ENCODE measurements at regions not wholly inside any gene's neighbourhood (a gene's known extent, or its start where the extent isn't known, plus 50 kb on each side); places are given as distances from the start of the nearest gene placed in this dataset.
"Not testable (repeated sequence)": the region's sequence is repeated elsewhere in the genome, so short reads cannot be mapped to it uniquely, and the experiment has no call there.

GRCh38 chr6:112665114-112665513 is 318.0 kb downstream of the RFPL4B start:
- DNase-seq: no peak

- no peak for DNase-seq
Measured at GRCh38 chr6:112665815-112666214, 318.7 kb downstream of the RFPL4B start.

GRCh38 chr6:112667427-112667826 is 320.3 kb downstream of the RFPL4B start:
- DNase-seq: no peak

GRCh38 chr6:112680091-112680490 is 333.0 kb downstream of the RFPL4B start:
- DNase-seq: no peak

GRCh38 chr6:112682071-112682470 is 334.9 kb downstream of the RFPL4B start:
- DNase-seq: no peak

- DNase-seq: no peak
Measured at GRCh38 chr6:112683106-112683505, 336.0 kb downstream of the RFPL4B start.

GRCh38 chr6:112683926-112684325 is 336.8 kb downstream of the RFPL4B start:
- DNase-seq: peak; percentile 81

- DNase-seq: not testable (repeated sequence)
Measured at GRCh38 chr6:112685521-112686220, 338.5 kb downstream of the RFPL4B start.

- not testable (repeated sequence) for DNase-seq
Measured at GRCh38 chr6:112688487-112689165, 341.5 kb downstream of the RFPL4B start.

- DNase-seq: not testable (repeated sequence)
Measured at GRCh38 chr6:112689183-112689858, 342.2 kb downstream of the RFPL4B start.

GRCh38 chr6:112690497-112691202 is 343.5 kb downstream of the RFPL4B start:
- DNase-seq: no peak

GRCh38 chr6:112691289-112691688 is 344.2 kb downstream of the RFPL4B start:
- peak; percentile 79 for DNase-seq

GRCh38 chr6:112695001-112695400 is 347.9 kb downstream of the RFPL4B start:
- no peak for DNase-seq

- no peak for DNase-seq
Measured at GRCh38 chr6:112697265-112697664, 350.1 kb downstream of the RFPL4B start.

- peak; percentile 75 for DNase-seq
Measured at GRCh38 chr6:112701201-112701600, 354.1 kb downstream of the RFPL4B start.

GRCh38 chr6:112710710-112711109 is 363.6 kb downstream of the RFPL4B start:
- no peak for DNase-seq

- no peak for DNase-seq
Measured at GRCh38 chr6:112713402-112713801, 366.3 kb downstream of the RFPL4B start.

- DNase-seq: no peak
Measured at GRCh38 chr6:112717401-112717800, 370.3 kb downstream of the RFPL4B start.

GRCh38 chr6:112717856-112718255 is 370.7 kb downstream of the RFPL4B start:
- DNase-seq: no peak

GRCh38 chr6:112725541-112726085 is 378.5 kb downstream of the RFPL4B start:
- no peak for DNase-seq

- DNase-seq: no peak
Measured at GRCh38 chr6:112735129-112735528, 388.0 kb downstream of the RFPL4B start.

GRCh38 chr6:112739766-112740165 is 392.6 kb downstream of the RFPL4B start:
- DNase-seq: no peak

- DNase-seq: no peak
Measured at GRCh38 chr6:112743323-112743722, 396.2 kb downstream of the RFPL4B start.
